ENCODE measurements at regions not wholly inside any gene's neighbourhood (a gene's known extent, or its start where the extent isn't known, plus 50 kb on each side); places are given as distances from the start of the nearest gene placed in this dataset.

DNA sequence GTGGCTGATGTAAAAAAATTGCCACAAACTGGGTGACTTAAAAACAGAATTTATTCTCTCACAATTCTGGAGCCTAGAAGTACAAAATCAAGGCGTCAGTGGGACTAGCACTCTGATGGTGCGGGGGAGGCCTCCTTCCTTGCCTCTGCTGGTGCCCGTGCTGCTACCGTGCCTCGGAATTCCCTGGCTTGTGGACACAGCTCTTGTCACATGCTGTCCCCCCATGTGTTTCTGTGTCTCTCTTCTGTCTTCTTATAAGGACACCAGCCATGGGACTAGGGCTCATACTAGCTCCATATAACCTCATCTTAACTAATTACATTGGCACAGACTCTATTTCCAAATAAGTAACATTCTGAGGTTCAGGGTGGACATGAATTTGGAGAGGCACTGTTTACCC is 242.3 kb upstream of the IRX2 start:
- TF ChIP-seq, protein P1, sequence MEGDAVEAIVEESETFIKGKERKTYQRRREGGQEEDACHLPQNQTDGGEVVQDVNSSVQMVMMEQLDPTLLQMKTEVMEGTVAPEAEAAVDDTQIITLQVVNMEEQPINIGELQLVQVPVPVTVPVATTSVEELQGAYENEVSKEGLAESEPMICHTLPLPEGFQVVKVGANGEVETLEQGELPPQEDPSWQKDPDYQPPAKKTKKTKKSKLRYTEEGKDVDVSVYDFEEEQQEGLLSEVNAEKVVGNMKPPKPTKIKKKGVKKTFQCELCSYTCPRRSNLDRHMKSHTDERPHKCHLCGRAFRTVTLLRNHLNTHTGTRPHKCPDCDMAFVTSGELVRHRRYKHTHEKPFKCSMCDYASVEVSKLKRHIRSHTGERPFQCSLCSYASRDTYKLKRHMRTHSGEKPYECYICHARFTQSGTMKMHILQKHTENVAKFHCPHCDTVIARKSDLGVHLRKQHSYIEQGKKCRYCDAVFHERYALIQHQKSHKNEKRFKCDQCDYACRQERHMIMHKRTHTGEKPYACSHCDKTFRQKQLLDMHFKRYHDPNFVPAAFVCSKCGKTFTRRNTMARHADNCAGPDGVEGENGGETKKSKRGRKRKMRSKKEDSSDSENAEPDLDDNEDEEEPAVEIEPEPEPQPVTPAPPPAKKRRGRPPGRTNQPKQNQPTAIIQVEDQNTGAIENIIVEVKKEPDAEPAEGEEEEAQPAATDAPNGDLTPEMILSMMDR (IDR thresholded peaks at IDR 0.05), result no peak
- TF ChIP-seq POLR2A (IDR thresholded peaks at IDR 0.05), result no peak

Measured in thyroid gland (tissue), 4 donors.